ENCODE measurements at regions not wholly inside any gene's neighbourhood (a gene's known extent, or its start where the extent isn't known, plus 50 kb on each side); places are given as distances from the start of the nearest gene placed in this dataset.

- in situ Hi-C loops (cut with HindIII; ENCODE audit: low sequenced_read_pairs), result no loop called here
Measured at GRCh38 chr10:100687143-100688003, 58.0 kb upstream of the PAX2 start.

GRCh38 chr10:100688201-100688600, 57.2 kb upstream of the PAX2 start:
- DNase-seq (ENCODE audit: low spot score), result no peak
- in situ Hi-C loops (cut with HindIII; ENCODE audit: low sequenced_read_pairs), result no loop called here

More at GRCh38 chr10:100687143-100688003, 58.0 kb upstream of the PAX2 start:
- DNase-seq (ENCODE audit: low spot score), result no peak

DNA sequence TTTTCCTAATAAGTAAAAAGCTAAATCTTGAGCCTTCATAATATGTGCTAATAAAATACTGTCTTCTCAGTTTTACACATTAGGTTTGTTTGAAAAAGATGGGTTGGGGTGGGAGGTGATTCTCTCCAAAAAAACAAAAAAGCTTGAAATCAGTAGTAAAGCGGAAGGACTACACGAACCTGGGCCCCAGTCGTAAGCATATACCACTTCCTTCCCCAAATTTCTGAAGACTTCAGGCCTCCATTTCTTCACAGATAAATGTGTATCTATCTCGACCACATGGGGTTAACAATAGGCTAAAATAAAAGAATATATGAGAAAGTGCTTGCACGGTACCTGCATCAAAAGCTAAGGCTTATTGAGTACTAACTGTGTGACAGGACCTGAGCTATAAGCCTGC, 51.6 kb upstream of the PAX2 start:
- DNase-seq (ENCODE audit: low spot score), result no peak
- in situ Hi-C loops (cut with HindIII; ENCODE audit: low sequenced_read_pairs), result no loop called here
